ENCODE measurements at regions not wholly inside any gene's neighbourhood (a gene's known extent, or its start where the extent isn't known, plus 50 kb on each side); places are given as distances from the start of the nearest gene placed in this dataset.

GRCh38 chr7:112873831-112874553 is 83.8 kb upstream of the TMEM168 start:
- no peak for TF ChIP-seq ZNF248 (tag by site-specific recombination; IDR thresholded peaks at IDR 0.05)
- no peak for TF ChIP-seq PRDM10 (tag by site-specific recombination; IDR thresholded peaks at IDR 0.05)
